G401.6 (cell line): ENCODE measurements at regions not wholly inside any gene's neighbourhood (a gene's known extent, or its start where the extent isn't known, plus 50 kb on each side); places are given as distances from the start of the nearest gene placed in this dataset.
"Not testable (repeated sequence)": the region's sequence is repeated elsewhere in the genome, so short reads cannot be mapped to it uniquely, and the experiment has no call there.

ENCODE experiments used
- FAIRE-seq: peaks from 2 replicates; lab custom pipeline; 2012; peaks lifted over from hg19 to GRCh38; lab: Jason Lieb, UNC

DNA sequence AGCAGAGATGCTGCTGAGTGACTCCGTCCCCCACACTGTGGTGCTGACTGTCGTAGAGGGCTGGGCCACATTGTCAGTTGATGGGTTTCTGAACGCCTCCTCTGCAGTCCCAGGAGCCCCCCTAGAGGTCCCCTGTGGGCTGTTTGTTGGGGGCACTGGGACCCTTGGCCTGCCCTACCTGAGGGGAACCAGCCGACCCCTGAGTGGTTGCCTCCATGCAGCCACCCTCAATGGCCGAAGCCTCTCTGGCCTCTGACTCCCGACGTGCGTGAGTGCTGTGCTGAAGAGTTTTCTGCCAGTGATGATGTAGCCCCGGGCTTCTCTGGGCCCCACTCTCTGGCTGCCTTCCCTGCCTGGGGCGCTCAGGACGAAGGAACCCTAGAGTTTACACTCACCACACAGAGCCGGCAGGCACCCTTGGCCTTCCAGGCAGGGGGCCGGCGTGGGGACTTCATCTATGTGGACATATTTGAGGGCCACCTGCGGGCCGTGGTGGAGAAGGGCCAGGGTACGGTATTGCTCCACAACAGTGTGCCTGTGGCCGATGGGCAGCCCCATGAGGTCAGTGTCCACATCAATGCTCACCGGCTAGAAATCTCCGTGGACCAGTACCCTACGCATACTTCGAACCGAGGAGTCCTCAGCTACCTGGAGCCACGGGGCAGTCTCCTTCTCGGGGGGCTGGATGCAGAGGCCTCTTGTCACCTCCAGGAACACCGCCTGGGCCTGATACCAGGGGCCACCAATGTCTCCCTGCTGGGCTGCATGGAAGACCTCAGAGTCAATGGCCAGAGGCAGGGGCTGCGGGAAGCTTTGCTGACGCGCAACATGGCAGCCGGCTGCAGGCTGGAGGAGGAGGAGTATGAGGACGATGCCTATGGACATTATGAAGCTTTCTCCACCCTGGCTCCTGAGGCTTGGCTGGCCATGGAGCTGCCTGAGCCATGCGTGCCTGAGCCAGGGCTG, 181.1 kb downstream of the TBC1D2B start:
- not testable (repeated sequence) for FAIRE-seq

- no peak for FAIRE-seq
Observed at GRCh38 chr15:77895742-77896141, 181.8 kb downstream of the TBC1D2B start.

DNA sequence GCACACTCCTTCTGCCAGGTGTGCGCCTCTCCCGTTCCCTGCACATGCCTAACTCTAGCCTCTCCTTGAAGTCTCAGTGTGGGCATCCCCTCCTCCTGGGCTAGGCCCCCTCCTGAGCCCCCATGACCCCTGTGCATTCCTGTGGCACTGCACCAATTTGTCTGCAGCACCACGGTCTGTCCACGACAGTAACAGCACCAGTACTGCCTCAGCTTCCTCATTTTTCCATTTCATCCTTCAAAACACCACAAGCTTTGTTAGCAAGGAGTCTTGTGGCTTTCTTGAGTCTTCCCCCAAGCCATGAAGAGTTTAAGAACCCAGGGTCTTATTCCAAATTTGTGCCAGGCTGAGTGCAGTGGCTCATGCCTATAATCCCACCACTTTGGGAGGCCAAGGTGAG, 182.4 kb downstream of the TBC1D2B start:
- FAIRE-seq: not testable (repeated sequence)

DNA sequence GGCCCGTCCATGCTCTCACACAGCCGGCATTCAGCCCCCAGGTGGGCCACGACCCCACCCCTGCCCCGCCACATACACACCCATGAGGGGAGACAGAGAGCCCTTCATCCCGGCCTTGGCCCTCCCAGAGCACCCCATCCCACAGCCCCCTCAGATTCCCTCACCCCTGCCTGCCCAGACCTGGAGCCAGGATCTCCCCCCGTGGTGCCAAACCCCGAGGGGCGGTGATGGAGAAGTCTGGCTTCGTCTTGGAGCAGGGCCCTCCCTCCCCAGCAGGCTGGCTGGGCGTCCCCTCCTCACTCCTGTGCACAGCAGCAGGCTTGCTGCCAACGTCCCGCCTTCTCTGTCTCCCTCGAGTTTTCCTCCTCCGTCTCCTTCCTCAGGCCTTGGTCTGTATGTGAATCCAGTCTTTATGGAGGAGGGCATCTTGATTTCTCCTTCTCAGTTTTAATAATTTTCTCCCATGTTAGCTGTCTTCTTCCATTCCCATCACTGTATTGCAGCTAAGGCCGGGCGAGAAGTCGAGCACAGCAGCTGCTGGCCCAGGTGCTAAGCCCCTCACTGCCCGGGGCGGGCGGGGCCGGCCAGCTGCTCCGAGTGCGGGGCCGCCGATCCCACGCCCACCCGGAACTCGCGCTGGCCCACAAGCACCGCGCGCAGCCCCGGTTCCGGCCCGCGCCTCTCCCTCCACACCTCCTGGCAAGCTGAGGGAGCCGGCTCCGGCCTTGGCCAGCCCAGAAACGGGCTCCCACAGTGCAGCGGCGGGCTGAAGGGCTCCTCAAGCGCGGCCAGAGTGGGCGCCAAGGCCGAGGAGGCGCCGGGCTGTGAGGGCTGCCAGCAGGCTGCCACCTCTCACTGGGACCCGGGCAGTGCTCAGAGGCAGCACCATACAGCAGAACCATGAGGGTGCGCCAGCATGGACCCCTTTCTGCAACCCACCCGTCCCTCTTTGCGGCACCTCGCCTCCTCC, 183.6 kb downstream of the TBC1D2B start:
- not testable (repeated sequence) for FAIRE-seq

DNA sequence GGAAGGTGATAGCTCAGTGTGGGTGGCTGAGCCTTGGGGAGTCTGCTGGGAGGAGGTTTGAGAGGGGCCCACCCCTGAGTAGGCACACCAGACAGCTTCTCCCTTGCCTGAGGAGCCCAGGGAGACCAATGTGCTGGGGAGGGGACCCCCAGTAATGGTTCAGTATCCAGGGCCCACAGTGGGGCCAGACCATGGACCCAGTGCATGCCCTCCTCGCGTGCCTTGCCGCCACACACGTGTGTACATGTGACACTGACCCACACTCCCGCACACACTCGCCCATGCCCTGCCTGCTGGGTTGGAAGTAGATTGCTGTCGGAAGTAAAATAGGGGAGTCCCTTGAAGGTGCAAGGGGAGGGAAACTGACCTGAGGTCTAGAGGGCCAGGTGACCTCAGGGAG, 184.3 kb downstream of the TBC1D2B start:
- FAIRE-seq: not testable (repeated sequence)

DNA sequence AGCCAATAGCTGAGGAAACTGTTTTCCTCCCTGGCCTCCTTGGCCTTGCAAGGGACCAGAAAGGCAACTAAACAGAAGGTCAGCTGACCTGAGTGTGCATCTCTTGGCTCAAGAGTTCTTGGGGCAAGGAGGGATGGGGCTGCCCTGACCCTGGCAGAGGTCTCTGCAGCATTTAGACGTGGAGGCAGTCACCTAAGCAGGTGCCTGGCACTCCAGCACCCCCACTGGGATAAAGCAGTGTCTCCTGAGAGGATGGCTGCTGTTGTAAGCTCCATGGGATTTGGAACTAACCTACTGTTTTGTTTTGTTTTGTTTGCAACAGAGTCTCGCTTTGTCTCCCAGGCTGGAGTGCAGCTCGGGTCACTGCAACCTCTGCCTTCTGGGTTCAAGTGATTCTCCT, 185.2 kb downstream of the TBC1D2B start:
- FAIRE-seq: no peak

DNA sequence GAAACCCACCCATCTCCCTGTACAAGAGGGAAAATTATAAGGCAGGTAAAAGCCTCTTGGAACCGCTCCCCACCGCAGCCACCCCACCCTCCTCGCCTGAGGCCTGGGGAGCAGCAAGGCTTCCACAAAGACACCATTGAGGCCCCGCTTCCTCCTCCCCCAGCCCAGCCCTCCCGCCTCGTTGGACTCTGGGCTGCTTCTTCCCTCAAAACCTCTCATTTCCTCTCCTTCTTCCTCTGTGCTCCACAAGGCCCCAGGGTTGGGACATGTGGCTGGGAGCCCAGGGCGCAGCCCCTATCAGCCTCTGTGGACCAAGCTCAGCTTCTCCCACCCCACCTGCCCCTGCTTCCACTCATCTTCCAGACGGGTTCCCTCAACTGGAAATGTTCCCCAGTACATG, 185.6 kb downstream of the TBC1D2B start:
- not testable (repeated sequence) for FAIRE-seq

DNA sequence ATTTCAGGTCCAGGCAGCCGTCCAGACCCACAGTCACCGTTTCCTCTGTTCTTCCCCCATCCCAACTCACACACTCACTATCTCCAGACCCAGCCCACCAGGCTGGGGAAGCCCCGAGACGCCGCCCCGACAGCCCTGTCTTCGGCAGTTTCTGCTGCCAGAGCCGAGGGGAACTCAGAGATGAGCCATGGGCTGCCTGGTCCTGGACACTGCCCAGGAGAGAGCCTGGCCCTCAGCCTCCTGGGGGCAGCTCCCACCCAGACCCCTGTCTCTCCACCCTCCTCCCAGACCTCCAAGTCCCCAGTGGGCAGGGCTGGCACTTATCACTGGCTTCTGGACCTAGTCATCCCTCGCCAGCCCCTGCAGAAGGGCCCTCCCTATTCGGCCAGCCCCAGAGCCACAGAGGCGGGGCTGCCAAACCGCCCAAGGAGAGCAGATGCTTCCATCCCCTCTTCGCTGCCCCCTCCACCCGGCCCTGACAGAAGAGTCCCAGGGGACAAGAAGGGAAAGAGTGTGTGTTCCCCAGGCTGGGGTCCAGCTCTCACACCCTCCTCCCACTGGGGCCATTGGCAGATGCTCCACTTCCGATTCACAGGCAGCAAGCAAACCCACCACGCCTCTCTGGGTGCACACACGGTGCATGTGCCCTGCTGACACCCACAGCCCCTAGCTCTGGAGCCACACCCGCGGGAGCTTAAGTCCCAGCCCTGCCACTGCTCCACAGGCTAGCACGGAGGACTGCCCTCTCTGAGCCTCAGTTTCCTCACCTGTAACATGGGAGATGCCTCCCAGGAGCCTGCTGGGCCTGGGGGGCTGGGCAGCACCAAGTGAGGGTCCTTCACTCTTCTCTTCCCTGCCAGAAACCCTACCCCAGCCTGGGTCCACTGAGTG, 186.4 kb downstream of the TBC1D2B start:
- not testable (repeated sequence) for FAIRE-seq

DNA sequence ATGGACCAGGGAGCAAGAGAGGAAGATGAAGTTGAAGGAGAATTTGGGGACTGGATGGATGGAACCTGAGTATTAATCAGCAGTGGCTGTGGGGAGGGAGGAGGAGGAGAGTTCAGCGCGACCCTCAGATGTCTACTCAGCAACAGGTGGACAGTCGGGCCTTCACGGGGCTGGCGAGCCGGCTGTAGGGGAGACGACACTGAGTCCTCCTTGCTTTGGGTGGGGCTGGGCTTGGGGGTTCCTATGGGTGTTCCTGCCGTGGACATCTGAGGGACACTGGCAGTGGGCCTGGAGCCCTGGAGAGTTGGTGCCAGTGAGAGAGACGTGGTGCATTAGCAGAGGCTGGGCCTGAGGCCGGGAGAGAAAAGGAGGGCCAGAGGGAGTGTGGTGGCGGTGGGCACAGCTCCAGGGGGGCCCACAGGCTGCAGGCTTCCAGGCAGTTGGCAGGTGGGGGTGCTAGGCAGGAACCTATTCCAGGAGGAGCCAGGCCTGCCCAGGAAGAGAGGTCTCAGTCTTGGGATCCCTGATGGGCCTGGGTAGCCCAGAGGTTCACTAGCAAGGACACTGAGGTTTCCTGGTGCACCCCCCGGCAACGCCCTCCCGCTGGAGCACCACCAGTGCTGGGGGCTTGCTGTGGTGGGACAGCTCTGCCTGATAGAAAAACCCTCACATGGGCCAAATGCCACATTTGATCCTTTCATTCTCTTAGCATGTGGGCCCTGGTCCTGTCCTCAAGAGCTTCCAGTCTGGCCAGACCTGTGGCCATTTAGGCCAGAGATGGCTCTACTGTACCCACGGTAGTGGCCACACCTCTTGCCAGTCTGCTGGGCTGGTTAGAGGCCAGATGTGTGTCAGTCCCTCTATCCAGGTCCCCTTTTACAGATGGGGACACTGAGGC, 187.4 kb downstream of the TBC1D2B start:
- not testable (repeated sequence) for FAIRE-seq

- no peak for FAIRE-seq
Observed at GRCh38 chr15:77889009-77889806, 188.3 kb downstream of the TBC1D2B start.

DNA sequence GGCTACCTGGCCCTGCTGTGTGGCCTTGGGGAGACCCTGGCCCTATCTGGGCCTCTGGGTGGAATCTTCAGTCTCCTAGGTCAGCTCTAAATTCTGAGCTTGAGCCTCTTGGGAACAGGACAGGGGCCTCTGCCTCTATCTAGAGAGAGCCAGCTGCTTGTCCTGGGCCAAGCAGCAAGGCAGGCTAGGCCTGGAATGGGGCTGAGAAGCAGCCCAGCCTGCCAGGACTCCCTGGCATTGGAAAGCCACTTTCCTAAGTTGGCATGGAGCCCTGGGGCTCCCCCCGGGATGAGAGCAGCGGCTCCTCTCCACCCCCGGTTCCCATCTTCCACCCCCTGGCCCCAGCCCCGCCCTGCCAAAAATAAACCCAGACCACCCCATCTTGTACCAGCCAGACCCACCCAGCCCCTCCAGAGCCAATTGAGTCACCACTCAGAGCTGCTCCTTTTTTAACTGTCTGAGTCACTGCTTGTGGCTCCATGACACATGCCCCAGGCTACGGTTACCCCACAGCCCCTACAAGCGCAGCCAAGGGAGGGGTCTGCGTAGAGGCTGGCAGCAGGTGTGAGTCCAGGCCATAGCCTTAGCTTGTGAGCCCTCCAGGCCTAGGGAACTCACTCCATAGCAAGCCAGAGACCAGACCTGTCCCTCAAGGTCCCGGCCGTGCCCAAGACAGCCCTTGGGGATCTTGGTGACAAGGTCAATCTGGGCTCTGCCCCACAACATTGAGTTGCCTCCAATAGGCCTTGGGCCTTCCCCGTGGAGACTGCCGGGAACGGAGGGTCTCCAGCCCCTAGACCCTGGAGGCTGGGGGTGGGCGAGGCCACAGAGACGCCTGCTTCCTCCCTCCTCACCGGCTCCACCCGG, 189.7 kb downstream of the TBC1D2B start:
- FAIRE-seq: not testable (repeated sequence)

DNA sequence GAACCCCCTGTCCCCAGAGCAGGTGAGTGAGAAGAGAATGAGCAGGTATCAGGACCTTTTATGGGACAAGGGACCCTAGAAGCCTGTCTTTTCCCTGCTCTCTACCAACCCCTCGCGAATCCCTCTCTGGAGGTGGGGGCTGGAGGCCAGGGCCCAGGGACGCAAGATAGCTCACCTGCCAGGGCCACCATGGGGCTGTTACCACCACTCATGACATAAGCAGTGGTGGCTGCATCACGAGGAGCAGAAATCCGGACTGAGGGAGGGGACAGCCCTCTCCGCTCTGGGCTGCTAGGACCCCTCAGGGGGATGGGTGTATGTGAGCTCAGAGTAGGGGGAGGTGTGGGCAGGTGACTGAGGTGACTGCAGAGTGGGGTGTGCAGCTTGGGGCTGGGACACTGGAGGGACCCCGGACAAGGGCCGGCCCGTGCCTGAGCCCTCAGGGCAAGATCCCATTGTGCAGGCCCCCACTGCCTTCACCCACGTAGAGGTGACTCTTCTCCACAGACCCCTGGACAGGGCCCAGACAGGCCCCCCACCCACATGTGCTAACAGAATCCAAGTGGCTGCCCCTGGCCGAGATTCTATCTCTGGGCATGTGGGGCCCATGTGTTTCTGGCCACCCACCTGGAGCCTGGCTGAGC, 190.6 kb downstream of the TBC1D2B start:
- no peak for FAIRE-seq

- FAIRE-seq: not testable (repeated sequence)
Observed at GRCh38 chr15:77885877-77886500, 191.5 kb downstream of the TBC1D2B start.

DNA sequence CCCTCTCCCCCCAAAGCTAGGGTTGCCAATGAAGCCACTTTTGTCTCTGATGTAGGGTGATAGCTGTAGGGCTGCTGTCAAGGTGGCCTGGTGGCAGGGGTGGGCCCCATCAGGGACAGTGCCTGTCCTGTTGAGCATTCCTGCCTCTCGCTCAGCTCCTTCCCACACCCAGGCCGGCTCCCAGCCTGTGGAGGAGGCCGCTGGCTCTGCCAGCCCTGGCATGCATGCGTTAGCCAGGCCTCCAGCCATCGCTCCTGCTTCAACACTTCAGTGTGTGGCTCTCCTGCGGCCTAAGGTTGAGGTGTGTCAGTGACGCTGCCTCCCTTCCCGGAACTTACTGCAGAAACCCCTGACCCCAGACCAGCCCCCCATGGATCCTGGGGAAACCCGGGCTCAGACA, 194.5 kb downstream of the TBC1D2B start:
- FAIRE-seq: not testable (repeated sequence)

DNA sequence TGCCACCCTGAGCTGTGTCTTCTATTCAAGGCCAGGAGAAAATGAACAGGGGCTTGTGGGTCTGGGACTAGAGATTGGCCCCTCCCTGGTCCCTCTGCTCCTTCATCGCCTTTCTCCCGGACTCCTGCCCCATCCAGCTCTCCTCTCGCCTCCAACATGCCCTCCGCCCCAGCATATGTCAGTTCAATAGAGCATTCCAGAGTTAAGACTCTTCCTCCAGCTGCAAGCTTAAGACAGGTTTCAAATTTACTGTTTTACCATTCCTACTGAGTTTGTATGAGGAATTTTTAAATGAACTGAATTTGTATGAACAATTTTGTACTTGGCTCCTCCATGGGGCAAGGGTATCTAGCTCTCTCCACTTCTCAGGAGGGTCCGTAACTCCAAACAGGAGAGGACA, 195.6 kb downstream of the TBC1D2B start:
- no peak for FAIRE-seq

DNA sequence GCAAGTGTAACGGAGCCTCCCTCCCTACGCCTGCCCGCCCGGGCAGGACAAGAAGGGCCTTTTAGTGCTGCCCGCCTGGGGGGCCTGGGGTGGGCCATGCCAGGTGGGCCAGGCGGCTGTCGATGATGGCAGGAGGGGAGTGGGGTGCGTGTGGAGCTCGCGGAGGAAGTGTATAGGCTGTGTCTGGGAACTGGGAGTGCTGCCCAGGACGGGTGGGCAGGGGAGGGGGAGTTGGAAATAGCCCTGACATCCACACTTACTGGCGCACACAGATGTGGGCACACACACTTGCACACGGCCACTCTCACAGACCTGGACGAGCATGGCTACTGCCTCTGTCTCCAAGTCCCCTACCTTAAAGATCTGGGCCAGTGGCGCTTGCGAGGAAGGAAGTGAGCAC, 196.0 kb downstream of the TBC1D2B start:
- FAIRE-seq: not testable (repeated sequence)

DNA sequence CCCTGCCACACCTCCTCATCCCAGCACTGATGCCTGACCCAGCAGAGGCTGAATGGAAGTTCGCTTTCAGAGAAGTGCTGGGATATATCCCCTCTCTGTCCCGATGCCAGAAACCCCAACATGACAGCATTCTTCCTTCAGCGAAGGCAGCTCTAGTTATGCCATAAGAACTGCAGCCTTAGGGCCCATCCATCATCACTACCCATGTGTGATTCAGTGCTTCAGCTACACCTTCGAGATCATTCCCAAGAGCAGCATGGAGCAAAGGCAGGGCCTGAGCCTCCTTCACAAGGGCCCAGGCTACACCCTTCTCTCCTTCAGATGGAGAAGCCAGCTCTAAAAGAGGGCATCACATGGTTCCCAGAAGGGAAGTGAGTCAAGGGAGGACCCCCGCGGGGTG, 198.0 kb downstream of the TBC1D2B start:
- not testable (repeated sequence) for FAIRE-seq
